ENCODE measurements at regions not wholly inside any gene's neighbourhood (a gene's known extent, or its start where the extent isn't known, plus 50 kb on each side); places are given as distances from the start of the nearest gene placed in this dataset.

- TF ChIP-seq ZFX (IDR thresholded peaks at IDR 0.05) (no peak), CTCF (conservative IDR thresholded peaks at IDR 0.05) (no peak)
- no peak overlapping the region for H3K27ac ChIP-seq
Observed at GRCh38 chr18:30088238-30089015, 954.1 kb downstream of the DSC3 start.

GRCh38 chr18:30086351-30086750 lies 956.2 kb downstream of the DSC3 start:
- H3K27ac ChIP-seq: no peak overlapping the region
- TF ChIP-seq ZFX (IDR thresholded peaks at IDR 0.05) (no peak), CTCF (conservative IDR thresholded peaks at IDR 0.05) (no peak)

GRCh38 chr18:30081122-30081521 lies 961.4 kb downstream of the DSC3 start:
- H3K27ac ChIP-seq: no peak overlapping the region
- TF ChIP-seq CTCF (conservative IDR thresholded peaks at IDR 0.05): no peak
- no peak for TF ChIP-seq ZFX (IDR thresholded peaks at IDR 0.05)

GRCh38 chr18:30072609-30073385 lies 969.7 kb downstream of the DSC3 start:
- no peak overlapping the region for H3K27ac ChIP-seq
- TF ChIP-seq CTCF (conservative IDR thresholded peaks at IDR 0.05) (no peak), ZFX (IDR thresholded peaks at IDR 0.05) (no peak)

- no peak for TF ChIP-seq ZFX (IDR thresholded peaks at IDR 0.05)
- TF ChIP-seq CTCF (conservative IDR thresholded peaks at IDR 0.05): no peak
- no peak overlapping the region for H3K27ac ChIP-seq
Observed at GRCh38 chr18:30066288-30066687, 976.3 kb downstream of the DSC3 start.

- TF ChIP-seq ZFX (IDR thresholded peaks at IDR 0.05): no peak
- no peak for TF ChIP-seq CTCF (conservative IDR thresholded peaks at IDR 0.05)
- H3K27ac ChIP-seq: no peak overlapping the region
Observed at GRCh38 chr18:30057398-30057797, 985.1 kb downstream of the DSC3 start.

GRCh38 chr18:30056528-30056927 lies 986.0 kb downstream of the DSC3 start:
- no peak for TF ChIP-seq CTCF (conservative IDR thresholded peaks at IDR 0.05)
- TF ChIP-seq ZFX (IDR thresholded peaks at IDR 0.05): no peak
- H3K27ac ChIP-seq: no peak overlapping the region
